ENCODE measurements at regions not wholly inside any gene's neighbourhood (a gene's known extent, or its start where the extent isn't known, plus 50 kb on each side); places are given as distances from the start of the nearest gene placed in this dataset.
A peak's percentile ranks its signal among the peaks of the same experiment; 100 is the strongest.

- H2BK20ac ChIP-seq (ENCODE audit: low read depth, low read length, poor library complexity, severe bottlenecking): no peak overlapping the region
- DNase-seq: no peak
- H3K4me2 ChIP-seq (ENCODE audit: insufficient read depth, insufficient read length, low read length): no peak overlapping the region
- no peaks in the 10 kb centered on the region for H4K20me1 ChIP-seq (ENCODE audit: control insufficient read depth, insufficient read depth, insufficient read length)
- H3K9me3 ChIP-seq (ENCODE audit: control insufficient read depth, low read depth, low read length): no peaks in the 10 kb centered on the region
- H4K91ac ChIP-seq (ENCODE audit: insufficient read length, low read depth, low read length): no peak overlapping the region
- no peak overlapping the region for H3K14ac ChIP-seq (ENCODE audit: insufficient read depth, low read length)
- no peak overlapping the region for H3K4ac ChIP-seq (ENCODE audit: low read depth, low read length)
- H3K79me1 ChIP-seq (ENCODE audit: insufficient read depth, low read depth, low read length, poor library complexity, severe bottlenecking): no peaks in the 10 kb centered on the region
- no peak overlapping the region for H2BK12ac ChIP-seq (ENCODE audit: insufficient read length, low read depth, low read length)
- no peak overlapping the region for H3K27ac Mint-ChIP-seq
- no peaks in the 10 kb centered on the region for H3K23me2 ChIP-seq (ENCODE audit: insufficient read length, low read depth, low read length, poor library complexity, severe bottlenecking)
- TF ChIP-seq CTCF (conservative IDR thresholded peaks at IDR 0.05): peak; percentile 33; the same call in 1 of the 3 replicates
- no peak overlapping the region for H3K56ac ChIP-seq (ENCODE audit: insufficient read length, low read depth, low read length)
- H3K4me1 ChIP-seq (ENCODE audit: insufficient read depth, low read length): no peaks in the 10 kb centered on the region
- no peaks in the 10 kb centered on the region for H3K27me3 Mint-ChIP-seq (ENCODE audit: low read depth)
- no peaks in the 10 kb centered on the region for H3K79me2 ChIP-seq (ENCODE audit: insufficient read depth, low read length)
- no peak overlapping the region for H2BK120ac ChIP-seq (ENCODE audit: low read depth, low read length, poor library complexity, severe bottlenecking)
- no peak overlapping the region for H4K5ac ChIP-seq (ENCODE audit: insufficient read length, low read depth, low read length)
- no peak overlapping the region for H2BK5ac ChIP-seq (ENCODE audit: insufficient read length, low read length)
- H2AFZ ChIP-seq (ENCODE audit: low read length): no peak overlapping the region
- no peak overlapping the region for H3K9ac ChIP-seq (ENCODE audit: extremely low read depth, insufficient read length, low read length)
- H3K27me3 ChIP-seq (ENCODE audit: insufficient read depth, low read length): no peaks in the 10 kb centered on the region
- no peak overlapping the region for H3K27ac ChIP-seq (ENCODE audit: insufficient read length, low read depth, low read length)
- no peak overlapping the region for H3K18ac ChIP-seq (ENCODE audit: insufficient read length, low read depth, low read length)
- peaks cover 0 to 6% of the 10 kb centered on the region in 2 experiments; a peak in 2 of 4 replicates for H3K4me1 Mint-ChIP-seq
- H2BK15ac ChIP-seq (ENCODE audit: low read depth, low read length): no peak overlapping the region
- no peak overlapping the region for H3K23ac ChIP-seq (ENCODE audit: insufficient read length, low read depth, low read length)
- no peak overlapping the region for H4K8ac ChIP-seq (replicated peaks; ENCODE audit: insufficient read length, low read depth, low read length)
- H3K9me3 Mint-ChIP-seq: no peaks in the 10 kb centered on the region
- no peak overlapping the region for H3K4me3 Mint-ChIP-seq
- H3K36me3 Mint-ChIP-seq (ENCODE audit: insufficient read depth in 1 of 3, low read depth in 3 of 3): no peaks in the 10 kb centered on the region
- no CpG with 5 or more reads among the region's 3 CpGs for WGBS (ENCODE audit: extremely low coverage, insufficient read length, low lambda C conversion rate)
- no peak overlapping the region for H2AK5ac ChIP-seq (ENCODE audit: insufficient read length, low read length)
- no peak overlapping the region for H3T11ph ChIP-seq (ENCODE audit: low read length)
Observed at GRCh38 chr5:18354828-18355227, 720.6 kb downstream of the TAF11L14 start.

All from H9 (cell line).